ENCODE measurements at regions not wholly inside any gene's neighbourhood (a gene's known extent, or its start where the extent isn't known, plus 50 kb on each side); places are given as distances from the start of the nearest gene placed in this dataset.

GRCh38 chr12:85680881-85681280 lies 155.3 kb downstream of the RASSF9 start:
- H3K27me3 ChIP-seq: no peaks in the 10 kb centered on the region
- H3K36me3 ChIP-seq: no peaks in the 10 kb centered on the region
- intact Hi-C loops (cut with DNase I): no loop called here
- TF ChIP-seq POLR2A (IDR thresholded peaks at IDR 0.05; ENCODE audit: low read depth): no peak
- TF ChIP-seq POLR2AphosphoS5 (IDR thresholded peaks at IDR 0.05): no peak
- TF ChIP-seq, protein P1, sequence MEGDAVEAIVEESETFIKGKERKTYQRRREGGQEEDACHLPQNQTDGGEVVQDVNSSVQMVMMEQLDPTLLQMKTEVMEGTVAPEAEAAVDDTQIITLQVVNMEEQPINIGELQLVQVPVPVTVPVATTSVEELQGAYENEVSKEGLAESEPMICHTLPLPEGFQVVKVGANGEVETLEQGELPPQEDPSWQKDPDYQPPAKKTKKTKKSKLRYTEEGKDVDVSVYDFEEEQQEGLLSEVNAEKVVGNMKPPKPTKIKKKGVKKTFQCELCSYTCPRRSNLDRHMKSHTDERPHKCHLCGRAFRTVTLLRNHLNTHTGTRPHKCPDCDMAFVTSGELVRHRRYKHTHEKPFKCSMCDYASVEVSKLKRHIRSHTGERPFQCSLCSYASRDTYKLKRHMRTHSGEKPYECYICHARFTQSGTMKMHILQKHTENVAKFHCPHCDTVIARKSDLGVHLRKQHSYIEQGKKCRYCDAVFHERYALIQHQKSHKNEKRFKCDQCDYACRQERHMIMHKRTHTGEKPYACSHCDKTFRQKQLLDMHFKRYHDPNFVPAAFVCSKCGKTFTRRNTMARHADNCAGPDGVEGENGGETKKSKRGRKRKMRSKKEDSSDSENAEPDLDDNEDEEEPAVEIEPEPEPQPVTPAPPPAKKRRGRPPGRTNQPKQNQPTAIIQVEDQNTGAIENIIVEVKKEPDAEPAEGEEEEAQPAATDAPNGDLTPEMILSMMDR (IDR thresholded peaks at IDR 0.05): no peak
- no peak for TF ChIP-seq EP300 (IDR thresholded peaks at IDR 0.05)
- no peaks in the 10 kb centered on the region for H3K4me1 ChIP-seq
- no peak for DNase-seq (ENCODE audit: extremely low spot score)
- H3K4me3 ChIP-seq: no peak overlapping the region
- 95% methylated on average over 1 of the region's 1 CpG for WGBS
- H3K9me3 ChIP-seq: no peaks in the 10 kb centered on the region
- H3K27ac ChIP-seq (replicated peaks in 1 of 4): no peak overlapping the region

- Histone ChIP-seq H3K36me3 (no peaks in the 10 kb centered on the region), H3K9me3 (no peaks in the 10 kb centered on the region), H3K4me1 (no peaks in the 10 kb centered on the region), H3K27ac (replicated peaks in 1 of 4) (no peak overlapping the region), H3K4me3 (no peak overlapping the region), H3K27me3 (no peaks in the 10 kb centered on the region)
- TF ChIP-seq, protein P1 (IDR thresholded peaks at IDR 0.05): no peak
- TF ChIP-seq POLR2A (IDR thresholded peaks at IDR 0.05; ENCODE audit: low read depth) (no peak), POLR2AphosphoS5 (IDR thresholded peaks at IDR 0.05) (no peak), EP300 (IDR thresholded peaks at IDR 0.05) (no peak)
- DNase-seq (ENCODE audit: extremely low spot score): no peak
- intact Hi-C loops (cut with DNase I): no loop called here
Observed at GRCh38 chr12:85681333-85681732, 154.9 kb downstream of the RASSF9 start.

DNA sequence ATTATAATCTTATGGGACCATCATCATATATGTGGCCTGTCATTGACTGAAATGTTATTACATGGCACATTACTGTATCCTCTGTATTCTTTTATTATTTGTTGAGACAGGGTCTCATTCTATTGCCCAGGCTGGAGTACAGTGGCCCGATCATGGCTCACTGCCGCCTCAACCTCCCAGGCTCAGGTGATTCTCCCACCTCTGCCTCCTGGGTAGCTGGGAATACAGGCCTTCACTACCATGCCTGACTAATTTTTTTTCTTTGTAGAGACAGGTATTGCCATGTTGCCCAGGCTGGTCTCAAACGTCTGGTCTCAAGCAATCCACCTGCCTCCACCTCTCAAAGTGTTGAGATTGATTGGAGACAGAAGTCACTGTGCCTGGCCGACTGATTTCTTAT lies 153.2 kb downstream of the RASSF9 start:
- H3K27me3 ChIP-seq: no peaks in the 10 kb centered on the region
- no peaks in the 10 kb centered on the region for H3K4me1 ChIP-seq
- TF ChIP-seq, protein P1 (IDR thresholded peaks at IDR 0.05): no peak
- TF ChIP-seq POLR2A (IDR thresholded peaks at IDR 0.05; ENCODE audit: low read depth): no peak
- TF ChIP-seq POLR2AphosphoS5 (IDR thresholded peaks at IDR 0.05): no peak
- TF ChIP-seq EP300 (IDR thresholded peaks at IDR 0.05): no peak
- 82% methylated on average over 4 of the region's 4 CpGs for WGBS
- no peaks in the 10 kb centered on the region for H3K9me3 ChIP-seq
- intact Hi-C loops (cut with DNase I): no loop called here
- no peak overlapping the region for H3K27ac ChIP-seq (replicated peaks in 1 of 4)
- H3K36me3 ChIP-seq: no peaks in the 10 kb centered on the region
- no peak for DNase-seq (ENCODE audit: extremely low spot score)
- H3K4me3 ChIP-seq: no peak overlapping the region

DNA sequence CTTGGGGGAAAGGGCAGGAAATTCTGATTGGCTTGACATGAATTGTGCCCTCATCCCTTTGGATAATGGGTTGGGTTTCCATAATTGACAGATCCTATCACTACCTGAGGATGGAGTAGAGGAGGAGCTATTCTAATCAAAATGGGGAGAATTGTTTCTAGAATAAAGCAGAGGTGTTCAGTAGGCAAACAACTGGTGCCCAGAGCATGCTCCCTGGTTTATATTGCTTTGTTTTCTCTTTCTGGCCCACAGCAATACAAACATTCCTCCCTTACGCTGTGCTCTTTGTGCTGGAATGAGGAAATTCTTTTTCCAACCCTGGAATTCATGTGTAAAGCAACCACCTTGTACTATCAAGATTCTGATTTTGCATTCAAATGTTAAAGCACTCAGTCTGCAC lies 147.4 kb downstream of the RASSF9 start:
- no peaks in the 10 kb centered on the region for H3K9me3 ChIP-seq
- no peaks in the 10 kb centered on the region for H3K27me3 ChIP-seq
- intact Hi-C loops (cut with DNase I): no loop called here
- H3K4me3 ChIP-seq: no peak overlapping the region
- TF ChIP-seq EP300 (IDR thresholded peaks at IDR 0.05) (no peak), POLR2AphosphoS5 (IDR thresholded peaks at IDR 0.05) (no peak), POLR2A (IDR thresholded peaks at IDR 0.05; ENCODE audit: low read depth) (no peak)
- TF ChIP-seq, protein P1 (IDR thresholded peaks at IDR 0.05): no peak
- H3K4me1 ChIP-seq: no peaks in the 10 kb centered on the region
- H3K27ac ChIP-seq (replicated peaks in 1 of 4): no peak overlapping the region
- no peak for DNase-seq (ENCODE audit: extremely low spot score)
- no peaks in the 10 kb centered on the region for H3K36me3 ChIP-seq
- 61% methylated on average over 1 of the region's 1 CpG for WGBS

DNA sequence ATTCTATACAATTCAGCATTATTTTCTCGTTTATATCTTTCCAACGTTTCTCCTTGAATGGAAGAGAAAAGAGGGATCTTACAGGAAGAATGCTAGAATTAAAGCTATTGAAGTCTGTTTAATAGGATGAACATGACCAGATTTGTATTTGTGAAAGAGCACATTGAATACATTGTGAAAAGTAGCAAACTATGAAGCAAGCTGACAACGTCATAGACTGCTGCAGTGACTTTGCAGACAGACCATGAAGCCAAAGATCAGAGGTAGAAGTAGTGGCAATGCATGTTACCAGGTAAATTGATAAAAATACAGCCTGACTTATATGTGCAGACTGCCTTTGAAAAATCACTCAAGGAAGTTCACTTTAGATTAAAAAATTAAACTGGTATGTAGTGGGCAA lies 146.1 kb downstream of the RASSF9 start:
- DNase-seq (ENCODE audit: extremely low spot score): no peak
- Histone ChIP-seq H3K27me3 (no peaks in the 10 kb centered on the region), H3K36me3 (no peaks in the 10 kb centered on the region), H3K4me3 (no peak overlapping the region), H3K9me3 (no peaks in the 10 kb centered on the region), H3K27ac (replicated peaks in 1 of 4) (no peak overlapping the region), H3K4me1 (no peaks in the 10 kb centered on the region)
- WGBS: 69% methylated on average over 3 of the region's 3 CpGs
- TF ChIP-seq, protein P1 (IDR thresholded peaks at IDR 0.05): no peak
- TF ChIP-seq POLR2A (IDR thresholded peaks at IDR 0.05; ENCODE audit: low read depth) (no peak), EP300 (IDR thresholded peaks at IDR 0.05) (no peak), POLR2AphosphoS5 (IDR thresholded peaks at IDR 0.05) (no peak)
- intact Hi-C loops (cut with DNase I): no loop called here

All from esophagus muscularis mucosa (tissue), 4 donors.